Esophagus mucosa (tissue), 1 donor: ENCODE measurements at regions not wholly inside any gene's neighbourhood (a gene's known extent, or its start where the extent isn't known, plus 50 kb on each side); places are given as distances from the start of the nearest gene placed in this dataset.

ENCODE experiments used
- ATAC-seq: fragments of 200-7000 bp; cut with Tn5 transposase; one replicate; pipeline ENCODE4 v1.9.1; 2020
- donor health status: DM: yes; HTN: yes; CAD: no.

DNA sequence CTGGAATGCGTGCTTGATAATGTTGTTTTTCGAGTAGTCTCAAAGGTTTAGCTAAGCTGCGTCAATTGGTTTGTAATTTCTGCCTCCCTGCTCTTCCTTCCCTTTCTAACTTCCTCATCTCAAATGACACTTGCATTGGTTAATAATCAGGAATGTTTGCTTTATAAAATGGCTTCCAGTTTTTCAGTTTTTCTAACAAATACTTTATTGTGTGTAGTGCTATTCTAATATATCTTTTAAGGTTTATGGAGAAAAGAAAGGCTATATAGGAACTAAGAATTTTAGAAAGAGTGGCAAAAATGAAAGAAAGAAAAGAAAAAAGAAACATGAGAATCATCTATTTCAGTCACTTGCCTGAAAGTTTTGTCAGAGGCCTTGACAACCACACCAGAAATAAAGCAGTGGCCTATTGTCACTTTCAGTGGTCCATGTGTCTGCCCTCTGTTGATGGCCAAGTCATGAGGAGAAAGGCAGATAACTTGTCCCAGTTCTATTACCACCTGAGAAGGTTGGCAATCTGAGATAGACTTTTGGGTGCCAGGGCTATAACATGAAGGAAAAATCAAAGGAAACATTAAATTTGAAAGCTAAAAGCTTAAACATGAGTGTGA, 221.9 kb upstream of the KITLG start:
- ATAC-seq = no peak

DNA sequence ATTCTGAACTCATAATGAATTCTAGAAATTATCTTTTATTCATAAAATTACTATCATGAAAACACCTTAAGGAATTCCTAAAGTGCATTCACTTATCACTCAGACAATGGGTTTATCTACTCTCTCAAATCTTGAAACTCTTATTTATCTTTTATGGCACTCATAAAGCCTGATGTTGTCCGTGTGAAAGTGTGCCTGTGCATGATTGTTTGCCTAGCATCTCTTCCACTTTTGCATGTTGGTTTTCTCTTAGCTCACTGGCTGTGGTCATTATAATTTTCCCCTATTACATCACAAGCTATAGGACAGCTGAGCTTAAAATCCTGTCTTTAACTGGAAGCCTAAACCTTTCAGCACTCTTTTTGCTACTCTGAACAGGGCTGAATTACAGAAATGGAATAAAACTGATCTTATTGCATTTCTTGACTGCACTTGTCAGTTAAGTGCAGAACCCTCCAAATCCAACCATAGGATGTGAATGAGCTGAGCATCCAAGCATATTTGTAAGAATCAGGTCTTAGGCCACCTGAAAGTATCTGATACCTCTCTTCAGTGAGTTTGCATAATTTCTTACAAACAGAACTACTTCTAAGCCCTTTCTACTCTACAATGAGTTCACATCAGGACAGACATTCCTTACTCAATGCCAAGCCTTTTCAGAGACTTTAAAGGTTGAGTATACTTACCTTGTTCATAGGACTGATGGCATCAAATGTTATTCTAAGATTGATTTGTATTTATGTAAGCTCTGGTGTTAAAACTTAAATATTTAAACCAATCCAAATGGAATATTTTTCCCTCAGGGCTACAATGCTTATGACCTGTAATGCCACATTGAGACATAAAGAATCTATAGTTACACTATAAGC, 221.2 kb upstream of the KITLG start:
- no peak for ATAC-seq

DNA sequence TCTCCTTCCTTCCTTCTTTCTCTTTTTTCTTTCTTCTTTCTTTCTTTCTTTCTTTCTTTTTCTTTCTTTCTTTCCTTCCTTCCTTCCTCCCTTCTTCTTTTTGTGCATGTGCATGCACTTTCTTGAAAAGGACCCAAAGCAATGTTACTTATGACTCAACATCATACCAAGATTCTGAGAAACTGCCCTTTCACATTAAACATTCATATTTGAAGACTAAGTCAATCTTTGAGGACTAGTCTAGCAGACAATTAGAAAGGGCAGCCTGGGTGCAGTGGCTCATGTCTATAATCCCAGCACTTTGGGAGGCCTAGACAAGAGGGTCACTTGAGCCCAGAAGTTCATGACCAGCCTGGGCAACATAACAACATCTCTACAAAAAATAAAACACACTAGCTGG, 212.8 kb upstream of the KITLG start:
- no peak for ATAC-seq

DNA sequence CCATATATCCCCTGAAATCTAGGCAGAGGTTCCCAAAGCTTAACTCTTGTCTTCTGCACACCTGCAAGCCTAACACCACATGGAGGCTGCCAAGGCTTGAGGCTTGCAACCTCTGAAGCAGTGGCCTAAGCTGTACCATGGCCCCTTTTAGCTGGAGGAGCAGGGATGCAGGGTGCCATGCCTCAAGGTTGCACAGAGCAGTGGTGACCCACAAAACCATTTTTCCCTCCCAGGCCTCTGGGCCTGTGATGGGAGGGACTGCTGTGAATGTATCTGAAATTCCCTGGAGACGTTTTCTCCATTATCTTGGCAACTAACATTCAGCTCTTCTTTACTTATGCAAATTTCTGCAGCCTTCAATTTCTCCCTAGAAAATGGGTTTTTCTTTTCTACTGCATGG, 210.0 kb upstream of the KITLG start:
- no peak for ATAC-seq

DNA sequence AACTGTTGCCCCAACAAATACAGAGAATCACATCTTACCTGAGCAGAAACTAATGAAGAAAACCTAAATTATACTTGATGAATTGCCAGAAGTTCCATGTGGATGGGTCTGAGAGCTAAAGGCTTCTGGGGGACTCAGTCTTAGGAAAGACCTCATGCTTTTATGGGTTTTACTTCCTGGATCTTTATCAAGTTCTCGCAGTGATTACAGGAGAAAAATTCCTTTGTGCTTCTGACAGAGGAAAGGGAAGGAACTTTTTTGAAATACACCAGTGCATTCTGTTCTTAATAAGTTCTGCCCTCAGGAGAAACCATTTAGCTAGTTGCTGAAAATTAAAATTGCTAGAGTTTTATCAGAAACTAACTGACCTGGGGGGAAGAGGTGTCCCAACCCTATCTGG, 203.9 kb upstream of the KITLG start:
- ATAC-seq = no peak

DNA sequence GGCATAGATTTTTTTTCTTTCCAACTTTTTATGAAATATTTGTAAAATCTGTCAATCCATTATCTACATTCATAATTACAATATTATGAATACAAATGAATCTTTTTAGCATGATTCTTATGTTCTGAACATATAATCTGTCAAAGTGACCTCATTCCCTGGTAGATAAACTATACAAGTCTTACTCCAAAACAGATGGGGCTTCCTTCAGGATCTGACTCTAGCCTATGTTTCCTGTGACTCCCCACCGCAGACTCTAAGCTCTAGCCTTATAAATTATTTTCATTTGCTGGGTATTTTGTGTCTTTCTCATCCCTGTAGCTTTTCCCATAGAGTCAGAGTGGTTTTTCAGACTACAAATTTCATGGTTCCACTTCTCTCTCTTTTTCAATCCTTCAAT, 202.1 kb upstream of the KITLG start:
- no peak for ATAC-seq

DNA sequence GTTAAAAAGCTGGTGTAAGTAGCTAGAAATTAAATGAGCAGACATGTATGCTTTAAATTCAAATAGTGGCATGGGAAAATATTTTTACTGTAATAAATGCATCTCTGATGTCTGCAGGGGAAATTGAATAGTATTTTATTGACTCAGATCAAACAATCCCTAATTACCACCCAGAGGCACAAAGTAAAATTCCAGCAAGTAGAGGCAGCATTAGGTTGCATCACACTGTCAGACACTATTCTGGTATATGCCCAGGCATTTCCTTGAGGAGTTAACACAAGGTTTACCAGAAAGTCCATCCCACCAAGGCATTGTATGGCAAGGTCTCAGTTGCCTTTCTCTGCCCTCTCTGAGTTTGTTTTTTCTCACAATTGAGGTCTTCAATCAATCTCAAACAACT, 201.6 kb upstream of the KITLG start:
- peak; percentile 82 for ATAC-seq

DNA sequence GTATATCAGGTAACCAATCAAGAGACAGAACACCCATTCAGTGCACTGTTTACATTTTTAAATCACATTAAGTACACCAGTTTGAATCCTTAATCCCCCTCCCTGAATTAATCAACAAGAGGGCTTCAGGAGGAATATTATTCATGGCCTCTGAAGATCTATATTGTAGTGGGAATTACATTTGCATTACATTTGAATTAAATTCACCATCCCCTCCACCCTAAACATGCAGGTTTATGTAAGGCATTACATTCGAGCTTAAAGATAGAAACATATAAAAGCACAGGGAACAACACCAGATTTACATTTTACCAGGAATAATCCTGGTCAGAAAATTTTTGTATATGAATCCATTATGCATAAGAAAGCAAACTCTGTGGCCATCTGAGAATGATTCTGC, 197.8 kb upstream of the KITLG start:
- no peak for ATAC-seq

DNA sequence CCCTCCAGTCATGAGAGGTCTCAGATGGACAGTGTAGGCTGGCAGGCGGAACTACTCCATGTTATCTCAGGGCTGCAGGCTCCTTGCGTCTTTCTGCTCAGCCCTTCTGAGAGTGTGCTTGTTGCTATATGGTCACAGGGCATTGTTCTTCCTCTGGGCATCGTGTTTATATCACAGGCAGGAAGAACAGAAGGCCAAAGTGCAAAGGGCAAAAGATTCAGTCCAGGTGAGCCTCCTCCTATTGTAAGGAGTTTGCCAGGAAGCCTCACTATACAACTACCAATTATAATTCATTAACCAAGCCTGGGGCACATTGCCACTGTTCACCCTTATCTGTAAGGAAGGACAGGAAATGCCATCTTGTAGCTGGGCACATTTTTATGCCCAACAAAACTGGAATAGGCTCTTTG, 195.5 kb upstream of the KITLG start:
- no peak for ATAC-seq

DNA sequence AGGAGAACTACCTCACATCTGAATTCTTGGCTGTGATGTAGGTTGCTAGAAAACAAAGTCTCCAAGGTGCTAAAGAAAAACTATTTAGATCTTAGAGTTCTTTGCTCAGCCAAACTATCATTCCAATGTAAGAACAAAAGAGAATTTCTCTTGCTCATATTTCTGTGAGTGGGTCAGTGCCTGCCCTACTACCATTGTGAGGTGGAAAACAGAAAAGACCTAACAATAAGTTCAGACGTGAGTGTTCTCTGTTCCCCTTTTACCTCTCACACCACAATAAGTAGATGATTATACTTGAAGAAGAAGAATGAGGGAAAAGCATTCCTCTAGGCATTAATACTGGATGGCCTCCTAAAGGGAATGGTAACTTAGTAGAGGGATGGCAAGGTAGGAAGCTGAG, 187.4 kb upstream of the KITLG start:
- no peak for ATAC-seq

DNA sequence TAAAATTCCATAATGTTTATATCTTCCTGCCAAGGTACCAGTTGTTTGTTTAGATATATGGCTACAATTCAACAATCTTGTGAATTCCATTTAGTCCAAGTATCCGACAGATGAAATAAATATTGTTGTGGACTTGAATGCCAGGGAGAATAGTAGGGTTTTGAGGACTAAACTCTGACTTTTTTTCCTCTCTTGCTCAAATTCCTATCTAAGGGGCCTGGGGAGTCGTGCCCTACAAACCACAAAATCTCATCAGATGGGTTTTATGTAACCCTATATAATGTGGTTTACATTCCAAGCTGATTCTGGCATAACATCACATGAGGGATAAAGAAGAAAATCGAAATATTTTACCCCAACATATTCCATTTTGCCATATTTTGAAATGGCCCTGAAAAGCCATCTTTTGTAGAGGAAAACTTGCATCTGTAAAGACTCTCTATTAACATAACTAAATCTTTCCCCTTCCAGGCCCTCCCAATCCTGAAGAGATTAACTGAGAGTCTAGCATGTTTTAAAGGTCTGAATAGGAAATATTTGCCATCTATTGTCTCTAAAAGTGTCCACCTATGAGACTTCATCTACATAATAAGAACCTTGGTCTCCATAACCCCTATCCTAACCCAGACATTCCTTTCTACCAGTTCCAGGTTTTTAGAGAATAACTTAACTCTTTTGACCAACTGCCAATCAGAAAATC, 184.7 kb upstream of the KITLG start:
- no peak for ATAC-seq

DNA sequence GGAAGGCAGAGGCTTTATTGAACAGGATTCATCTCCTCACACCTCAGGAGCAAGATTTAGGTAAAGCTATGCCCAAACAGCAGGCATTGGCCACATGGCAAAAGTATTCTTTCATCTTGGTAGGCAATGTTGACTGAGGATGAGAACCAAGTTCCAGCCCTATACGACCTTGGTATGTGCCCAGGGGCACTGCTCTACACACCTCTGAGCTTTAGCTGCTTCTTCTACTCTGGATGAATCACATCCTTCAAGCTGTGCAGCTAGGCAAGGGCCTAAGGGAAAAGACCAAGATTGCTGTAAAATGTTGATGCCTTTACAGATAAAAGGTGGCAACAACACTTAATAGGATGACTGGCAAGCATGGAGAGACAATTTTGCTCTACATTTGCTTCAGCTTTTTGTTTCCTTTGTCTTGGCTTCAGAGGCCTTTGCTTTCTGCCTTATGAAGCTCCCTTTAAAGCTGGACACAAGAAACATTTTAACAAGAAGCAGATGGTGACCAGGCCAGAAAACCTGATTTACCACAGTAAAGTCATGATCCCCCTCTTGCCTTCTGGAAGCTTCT, 183.3 kb upstream of the KITLG start:
- no peak for ATAC-seq

DNA sequence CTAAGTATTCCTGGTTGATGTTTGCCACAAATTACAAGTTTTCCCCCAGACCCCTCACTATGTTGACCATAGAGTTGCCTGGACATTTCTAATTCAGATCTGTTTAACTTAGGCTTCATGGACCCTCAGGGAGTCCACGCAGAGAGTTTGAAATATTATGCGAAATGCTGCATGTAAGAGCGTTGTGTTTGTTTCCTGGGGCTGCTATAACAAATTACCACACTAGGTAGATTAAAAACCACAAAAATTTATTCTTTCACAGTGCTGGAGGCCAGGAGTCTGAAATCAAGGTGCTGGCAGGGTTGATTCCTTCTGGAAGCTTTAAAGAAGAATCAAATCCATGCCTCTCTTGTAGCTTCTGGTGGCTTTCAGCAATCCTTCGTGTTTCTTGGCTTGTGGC, 177.9 kb upstream of the KITLG start:
- ATAC-seq = no peak

DNA sequence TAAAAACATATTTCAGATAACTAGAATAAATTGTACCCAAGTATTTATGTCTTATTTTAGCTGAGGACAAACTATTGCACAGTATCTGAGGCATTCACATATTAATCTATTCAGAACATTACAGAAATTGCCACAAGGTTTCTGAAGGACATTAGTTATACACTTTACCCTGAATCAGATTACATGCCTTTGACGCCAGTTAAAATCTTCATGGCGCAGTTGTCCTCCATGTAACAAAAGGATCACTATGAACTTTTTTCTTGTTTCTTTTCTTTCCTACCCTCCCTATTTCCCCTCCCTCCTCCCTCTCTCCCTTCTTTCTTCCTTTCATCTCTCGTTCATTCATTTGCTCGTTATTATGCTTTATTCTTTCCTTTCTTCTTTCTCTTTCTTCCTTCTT, 176.6 kb upstream of the KITLG start:
- no peak for ATAC-seq

DNA sequence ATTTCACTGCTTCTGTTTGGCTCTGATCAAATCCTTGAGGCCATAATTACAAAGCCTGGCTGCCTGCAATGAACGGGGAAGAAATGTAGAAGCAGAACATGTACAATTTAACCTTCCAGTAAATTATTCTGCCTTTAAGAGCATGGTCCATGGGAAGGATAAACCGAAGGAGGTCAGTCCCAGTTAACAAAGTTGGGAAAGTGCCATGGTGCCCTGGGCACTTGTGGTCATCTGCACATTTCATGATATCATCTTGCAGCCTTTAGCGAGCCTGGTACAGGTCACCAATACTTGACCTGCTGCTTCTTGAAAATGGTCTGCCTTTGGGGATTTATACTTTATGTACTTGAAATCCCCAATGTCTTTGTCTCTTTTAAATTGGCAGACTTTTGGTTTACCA, 175.9 kb upstream of the KITLG start:
- ATAC-seq = no peak

DNA sequence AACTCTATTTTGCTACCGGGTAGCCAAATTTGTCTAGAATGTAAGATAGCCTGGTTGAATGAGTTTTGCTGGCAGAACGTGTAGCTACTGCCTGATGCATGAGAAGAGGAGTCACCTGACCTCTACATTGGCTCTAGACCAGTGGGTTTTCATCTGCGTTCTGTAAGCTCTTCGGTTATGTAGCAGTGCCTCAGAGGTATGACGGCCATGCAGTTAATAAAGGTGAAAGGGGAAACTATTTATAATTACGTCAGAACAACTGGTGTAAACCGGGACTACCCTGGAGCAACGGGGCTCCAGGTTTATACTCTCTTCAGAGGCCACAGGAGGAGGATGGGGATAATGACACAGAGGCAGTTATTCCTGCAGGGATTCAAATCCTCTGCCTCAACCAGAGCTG, 173.4 kb upstream of the KITLG start:
- ATAC-seq = no peak

DNA sequence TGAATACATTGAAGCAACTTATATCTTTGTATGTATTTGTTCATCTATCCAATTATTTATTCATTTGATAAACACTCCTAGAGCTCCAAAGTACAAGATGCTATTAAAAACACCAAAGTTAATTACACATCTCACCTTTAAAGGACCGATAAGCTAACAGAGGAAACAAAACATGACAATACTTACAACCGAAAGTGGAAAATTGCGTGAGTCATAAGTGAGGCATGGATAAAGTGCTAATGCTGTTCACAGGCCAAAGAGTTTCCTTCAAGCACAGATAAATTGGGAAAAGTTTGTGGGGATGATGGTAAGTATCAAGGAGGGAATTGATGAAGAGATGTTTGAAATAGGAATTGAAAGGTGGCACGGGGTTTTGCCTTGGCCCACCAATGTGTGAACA, 172.8 kb upstream of the KITLG start:
- ATAC-seq = no peak

DNA sequence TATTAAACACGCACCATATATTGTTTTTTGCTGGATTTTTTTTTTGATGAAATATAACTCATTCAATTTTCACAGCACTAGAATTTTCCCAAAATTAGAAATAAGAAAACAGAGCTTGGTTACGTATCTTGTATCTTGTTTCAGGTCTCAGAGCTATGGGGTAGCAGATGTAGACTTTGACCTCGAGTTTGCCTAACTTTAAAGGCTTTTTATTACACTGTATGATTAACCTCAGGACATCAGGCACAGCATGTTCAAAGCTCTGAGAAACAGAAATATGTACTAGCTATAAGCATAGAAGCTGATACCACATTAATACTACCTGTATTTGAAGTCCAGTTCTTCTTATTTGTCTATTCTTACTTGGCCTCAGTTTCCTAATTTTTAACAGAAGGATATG, 171.9 kb upstream of the KITLG start:
- ATAC-seq = no peak

DNA sequence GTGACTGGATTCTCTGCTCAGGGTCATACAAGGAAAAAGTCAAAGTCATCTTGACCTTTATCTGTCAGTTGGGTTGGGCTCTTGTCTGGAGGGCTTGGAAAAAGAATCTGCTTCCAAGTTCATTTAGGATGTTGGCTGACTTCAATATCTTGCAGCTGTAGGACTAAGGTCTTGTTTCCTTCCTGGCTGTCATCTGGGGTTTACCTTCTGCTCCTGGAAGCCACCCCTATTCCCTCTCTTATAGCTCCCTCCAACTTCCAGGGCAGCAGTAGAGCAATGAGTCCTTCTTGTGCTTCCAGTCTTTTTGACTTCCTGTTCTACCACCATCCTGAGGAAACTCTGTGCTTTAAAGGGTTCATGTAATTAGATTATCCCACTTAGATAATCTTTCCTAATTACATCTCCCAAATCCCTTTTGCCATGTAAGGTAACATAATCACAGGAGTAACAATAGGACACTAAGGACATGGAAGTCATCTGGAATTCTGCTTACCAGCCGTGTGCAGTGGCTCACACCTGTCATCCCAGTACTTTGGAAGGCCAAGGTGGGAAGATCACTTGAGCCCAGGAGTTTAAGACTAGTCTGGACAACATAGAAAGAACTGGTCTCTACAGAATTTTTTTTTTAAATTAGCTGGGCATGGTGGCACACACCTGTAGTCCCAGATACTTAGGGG, 170.7 kb upstream of the KITLG start:
- no peak for ATAC-seq

DNA sequence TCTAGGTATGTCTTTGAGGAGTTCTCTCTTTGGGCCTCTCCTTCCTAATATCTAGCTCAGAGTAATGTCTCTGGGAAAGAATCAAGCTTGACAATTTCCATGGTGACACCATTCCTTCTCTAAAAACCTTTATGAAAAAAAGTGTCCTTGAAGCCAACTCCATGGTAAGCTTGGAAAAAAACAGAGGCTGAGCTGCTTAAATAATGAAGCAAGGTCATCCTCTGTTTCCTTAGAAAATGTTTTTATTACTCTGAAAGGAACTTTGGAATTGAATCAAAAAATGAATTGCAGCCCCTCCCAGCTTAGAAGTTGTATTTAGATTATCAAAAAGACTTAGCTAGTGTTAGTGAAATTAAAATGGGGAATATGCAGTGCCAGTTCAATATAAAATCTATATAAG, 166.1 kb upstream of the KITLG start:
- no peak for ATAC-seq

DNA sequence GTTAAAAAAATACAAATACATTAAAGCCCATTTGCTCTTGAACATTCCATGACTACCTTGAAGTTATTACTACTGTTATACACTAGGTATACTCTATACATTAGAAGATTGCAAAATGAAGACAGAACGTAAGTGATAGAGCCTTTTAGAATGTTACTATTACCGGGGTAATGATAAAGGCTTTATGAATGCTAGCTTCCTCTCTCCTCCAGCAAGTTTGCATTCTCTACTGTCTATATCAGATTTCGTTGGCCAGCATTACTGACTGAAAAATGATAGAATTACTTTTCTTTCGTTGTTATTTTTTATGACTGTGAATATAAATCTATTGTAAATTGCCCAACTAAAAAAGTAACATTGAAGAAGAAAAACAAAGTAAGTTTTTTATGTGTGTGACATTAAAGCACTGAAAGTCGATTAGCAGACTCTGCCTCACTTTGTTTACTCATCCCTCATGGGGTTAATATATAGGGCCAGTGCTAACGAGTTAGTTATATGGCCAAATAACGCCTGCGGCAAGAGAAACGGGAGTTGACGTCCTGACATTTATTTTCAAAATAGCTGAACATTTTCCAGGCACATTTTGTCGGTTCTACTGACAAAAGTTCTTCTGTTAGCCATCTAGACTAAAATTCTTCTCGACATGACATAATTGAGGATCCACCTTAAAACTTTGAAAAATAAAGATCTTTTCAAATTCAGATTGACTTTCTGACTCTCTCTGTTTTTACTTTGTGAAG, 163.8 kb upstream of the KITLG start:
- no peak for ATAC-seq

DNA sequence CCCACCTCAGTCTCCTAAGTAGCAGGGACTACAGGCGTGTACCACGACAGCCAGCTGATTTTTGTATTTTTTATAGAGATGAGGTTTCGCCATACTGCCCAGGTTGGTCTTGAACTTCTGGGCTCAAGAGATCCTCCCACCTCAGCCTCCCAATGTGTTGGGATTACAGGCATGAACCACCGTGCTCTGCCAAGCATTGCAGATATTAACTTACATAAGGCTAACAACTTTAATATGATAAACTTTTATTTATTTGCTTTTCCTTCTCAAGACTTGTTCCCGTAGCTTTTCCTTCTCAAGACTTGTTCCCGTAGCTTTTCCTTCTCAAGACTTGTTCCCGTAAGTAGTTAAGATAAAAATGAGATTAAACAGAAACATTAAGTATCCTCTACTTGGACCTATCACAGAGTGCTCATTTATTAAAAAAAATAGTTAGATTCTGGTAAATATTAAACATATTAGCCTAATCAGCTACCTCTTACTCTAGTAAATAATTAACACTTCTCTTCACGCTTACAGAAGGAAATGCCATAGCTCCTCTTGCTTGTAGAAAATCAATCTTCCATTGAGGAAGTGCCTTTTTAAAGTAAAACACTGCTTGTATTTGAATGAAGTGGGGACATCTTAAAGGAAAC, 157.7 kb upstream of the KITLG start:
- ATAC-seq = no peak
